Activated T-helper 1 cell treated with anti-CD3 and anti-CD28 coated beads, Interleukin-12 subunit alpha, Interleukin-12 subunit beta, Interleukin-2, Interleukin-4 antibody, amounts not matched to agents 30 ng/mL and 10 ng/mL and 1 ng/mL, durations not matched to agents 14 hours and 24 hours and 36 hours (primary cell): ENCODE measurements at regions not wholly inside any gene's neighbourhood (a gene's known extent, or its start where the extent isn't known, plus 50 kb on each side); places are given as distances from the start of the nearest gene placed in this dataset.
A peak's percentile ranks its signal among the peaks of the same experiment; 100 is the strongest.

Source experiments
- DNase-seq: peaks from one replicate; pipeline ENCODE4 v3.0.0; 2021; ENCODE audit warnings: low spot score
- H3K27ac Mint-ChIP-seq: one replicate; pipeline ENCODE4 v1.8.0; 2021; ENCODE audit warnings: mild to moderate bottlenecking, mixed read lengths
- H3K27me3 Mint-ChIP-seq: one replicate; pipeline ENCODE4 v1.8.0; 2022; ENCODE audit warnings: mild to moderate bottlenecking, moderate library complexity, mixed read lengths; ENCODE audit not compliant: insufficient read depth
- H3K36me3 Mint-ChIP-seq: one replicate; pipeline ENCODE4 v1.8.0; 2021; ENCODE audit warnings: low read depth, mixed read lengths
- H3K4me1 Mint-ChIP-seq: one replicate; pipeline ENCODE4 v1.8.0; 2021; ENCODE audit warnings: low read depth, mixed read lengths
- H3K4me3 Mint-ChIP-seq: one replicate; pipeline ENCODE4 v1.8.0; 2021; ENCODE audit warnings: mild to moderate bottlenecking, moderate library complexity, mixed read lengths
- H3K9me3 Mint-ChIP-seq: one replicate; pipeline ENCODE4 v1.8.0; 2021; ENCODE audit warnings: mixed read lengths
- intact Hi-C: fragments of 100-400 bp; cut with micrococcal nuclease; formaldehyde crosslinking; loops from one replicate; pipeline ENCODE4 v1.15.1; 2024

DNA sequence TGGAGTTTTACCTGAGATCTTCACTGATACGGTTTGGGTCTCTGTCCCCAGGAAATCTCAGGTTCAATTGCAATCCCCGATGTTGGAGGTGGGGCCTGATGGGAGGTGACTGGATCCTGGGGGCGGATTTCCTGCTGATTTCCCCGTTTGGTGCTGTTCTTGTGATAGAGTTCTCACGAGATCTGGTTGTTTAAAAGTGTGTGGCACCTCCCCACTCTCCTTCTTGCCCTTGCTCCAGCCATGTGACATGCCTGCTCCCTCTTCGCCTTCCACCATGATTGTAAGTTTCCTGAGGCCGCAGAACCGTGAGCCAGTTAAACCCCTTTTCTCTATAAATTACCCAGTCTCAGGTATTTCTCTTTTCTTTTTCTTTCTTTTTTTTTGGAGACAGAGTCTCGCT, 126.4 kb upstream of the SLC45A1 start:
- H3K36me3 Mint-ChIP-seq, result no peaks in the 10 kb centered on the region
- H3K27me3 Mint-ChIP-seq, result peaks cover 6% of the 10 kb centered on the region
- intact Hi-C loops, result no loop called here
- no peak for DNase-seq
- H3K27ac Mint-ChIP-seq, result no peak overlapping the region
- no peaks in the 10 kb centered on the region for H3K9me3 Mint-ChIP-seq
- H3K4me3 Mint-ChIP-seq, result no peak overlapping the region
- no peaks in the 10 kb centered on the region for H3K4me1 Mint-ChIP-seq

- H3K27ac Mint-ChIP-seq, result no peak overlapping the region
- H3K9me3 Mint-ChIP-seq, result no peaks in the 10 kb centered on the region
- no peaks in the 10 kb centered on the region for H3K4me1 Mint-ChIP-seq
- intact Hi-C loops, result no loop called here
- no peak overlapping the region for H3K4me3 Mint-ChIP-seq
- DNase-seq, result no peak
- no peaks in the 10 kb centered on the region for H3K36me3 Mint-ChIP-seq
- peaks cover 6% of the 10 kb centered on the region for H3K27me3 Mint-ChIP-seq
Observed at GRCh38 chr1:8189931-8190483, 127.9 kb upstream of the SLC45A1 start.

DNA sequence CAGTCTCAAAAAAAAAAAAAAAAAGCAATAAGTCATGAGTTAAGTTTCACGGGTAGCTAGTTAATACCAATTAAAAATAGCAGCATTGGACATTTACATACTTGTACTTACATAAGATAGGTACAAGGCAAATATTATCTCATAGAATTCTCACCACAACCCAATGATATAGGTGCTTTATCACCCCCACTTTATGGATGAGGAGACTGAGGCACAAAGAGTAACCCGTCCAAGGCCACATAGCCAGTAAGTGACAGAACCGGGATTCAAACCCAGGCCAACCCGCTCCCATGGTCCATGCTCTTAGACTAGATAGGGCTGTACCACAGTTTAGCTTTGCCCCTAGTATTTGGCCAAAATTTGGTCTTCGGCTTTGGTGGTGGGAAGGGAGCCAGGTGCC, 132.5 kb upstream of the SLC45A1 start:
- Mint-ChIP-seq H3K27ac (no peak overlapping the region), H3K4me1 (peaks cover 21% of the 10 kb centered on the region), H3K36me3 (no peaks in the 10 kb centered on the region), H3K9me3 (peaks cover 4% of the 10 kb centered on the region), H3K4me3 (no peak overlapping the region), H3K27me3 (peaks cover 2% of the 10 kb centered on the region)
- no peak for DNase-seq
- intact Hi-C loops, result no loop called here

DNA sequence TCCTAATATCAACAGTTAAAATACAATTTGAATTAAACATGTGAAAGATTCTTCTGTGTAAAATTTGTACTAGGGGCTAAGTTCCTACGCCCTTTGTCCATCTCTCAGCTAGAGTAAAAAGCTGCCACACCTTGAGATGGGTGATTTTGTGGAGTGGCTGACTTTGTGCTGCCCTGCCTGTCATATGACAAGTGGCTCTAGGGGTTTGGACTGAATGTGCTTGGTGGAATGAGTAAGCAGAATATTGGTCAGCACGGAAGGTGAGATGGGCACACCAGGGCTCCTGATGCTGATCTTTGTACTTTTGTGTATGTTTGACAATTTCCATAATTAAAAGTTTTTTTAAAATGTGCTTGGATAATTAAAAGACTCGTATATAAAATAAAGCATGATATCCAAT, 133.6 kb upstream of the SLC45A1 start:
- no peak overlapping the region for H3K4me3 Mint-ChIP-seq
- peaks cover 13% of the 10 kb centered on the region for H3K9me3 Mint-ChIP-seq

DNA sequence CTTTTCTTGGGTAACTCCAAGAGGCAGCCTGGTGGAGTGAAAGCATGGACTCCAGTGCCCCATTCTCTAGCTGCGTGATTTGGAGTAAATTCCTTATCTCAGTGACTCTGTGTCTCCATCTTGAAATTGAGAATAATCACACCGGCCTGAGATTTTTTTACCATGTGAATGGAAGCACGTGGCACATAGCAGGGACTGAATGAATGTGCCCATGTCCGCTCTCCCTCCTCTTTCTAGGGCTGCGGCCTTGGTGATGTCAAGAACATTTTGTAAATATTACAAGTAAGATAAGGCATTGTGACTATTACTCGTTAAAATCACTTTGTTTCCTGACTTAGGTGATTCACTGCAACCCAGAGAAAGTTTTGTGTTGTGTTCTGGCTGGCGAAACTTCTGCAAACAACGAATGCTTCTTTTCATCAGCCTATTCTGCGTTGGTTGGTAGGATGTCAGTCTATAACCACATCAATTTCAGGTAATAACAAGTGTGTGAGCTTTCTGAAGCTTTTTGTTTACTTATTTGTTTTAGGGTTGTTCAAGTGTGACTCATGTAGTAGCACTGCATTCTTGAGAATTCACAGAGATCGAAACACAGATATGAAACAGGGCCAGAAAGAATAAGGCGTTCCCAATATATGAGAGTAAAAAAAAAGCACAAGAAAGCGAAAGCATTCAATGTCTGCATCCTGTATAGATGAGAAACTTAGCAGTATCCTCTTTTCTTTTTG, 135.7 kb upstream of the SLC45A1 start:
- peak overlapping the region; percentile 70 for H3K27ac Mint-ChIP-seq
- intact Hi-C loops, result loop anchor here (1.0 kb wide), 3 partner anchors 13 to 85 kb away; no protein-coding TSS in a partner anchor
- H3K4me1 Mint-ChIP-seq, result peaks cover 21% of the 10 kb centered on the region
- H3K36me3 Mint-ChIP-seq, result peaks cover 4% of the 10 kb centered on the region
- H3K9me3 Mint-ChIP-seq, result peaks cover 25% of the 10 kb centered on the region
- peak; percentile 26 for DNase-seq
- peak overlapping the region; percentile 53 for H3K4me3 Mint-ChIP-seq
- peaks cover 7% of the 10 kb centered on the region for H3K27me3 Mint-ChIP-seq

More for the DNA sequence above, 133.6 kb upstream of the SLC45A1 start:
- H3K27ac Mint-ChIP-seq, result no peak overlapping the region
- peaks cover 5% of the 10 kb centered on the region for H3K27me3 Mint-ChIP-seq
- H3K4me1 Mint-ChIP-seq, result peaks cover 21% of the 10 kb centered on the region
- intact Hi-C loops, result no loop called here
- no peaks in the 10 kb centered on the region for H3K36me3 Mint-ChIP-seq
- DNase-seq, result no peak

GRCh38 chr1:8179132-8179793, 138.7 kb upstream of the SLC45A1 start:
- peaks cover 21% of the 10 kb centered on the region for H3K4me1 Mint-ChIP-seq
- peaks cover 4% of the 10 kb centered on the region for H3K36me3 Mint-ChIP-seq
- intact Hi-C loops, result no loop called here
- peaks cover 25% of the 10 kb centered on the region for H3K9me3 Mint-ChIP-seq
- DNase-seq, result no peak
- no peak overlapping the region for H3K4me3 Mint-ChIP-seq
- H3K27me3 Mint-ChIP-seq, result peaks cover 5% of the 10 kb centered on the region
- no peak overlapping the region for H3K27ac Mint-ChIP-seq

DNA sequence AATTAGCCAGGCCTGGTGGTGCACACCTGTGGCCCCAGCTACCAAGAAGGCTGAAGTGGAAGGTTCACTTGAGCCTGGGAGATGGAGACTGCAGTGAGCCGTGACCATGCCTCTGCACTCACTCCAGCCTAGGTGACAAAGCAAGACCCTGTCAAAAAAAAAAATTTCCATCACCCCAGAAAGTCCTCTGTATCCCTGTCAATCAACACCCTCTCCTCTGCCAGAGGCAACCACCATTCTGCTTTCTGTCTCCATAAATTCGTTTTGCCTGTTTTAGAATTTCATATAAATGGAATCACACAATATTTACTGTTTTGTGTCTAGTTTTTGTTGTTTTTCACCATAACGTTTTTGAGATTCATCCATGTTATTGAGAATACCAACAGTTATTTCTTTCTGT, 141.6 kb upstream of the SLC45A1 start:
- Mint-ChIP-seq H3K4me1 (no peaks in the 10 kb centered on the region), H3K27me3 (peaks cover 5% of the 10 kb centered on the region), H3K9me3 (peaks cover 21% of the 10 kb centered on the region), H3K36me3 (peaks cover 4% of the 10 kb centered on the region), H3K27ac (no peak overlapping the region), H3K4me3 (no peak overlapping the region)
- DNase-seq, result no peak
- intact Hi-C loops, result no loop called here

- intact Hi-C loops, result no loop called here
- Mint-ChIP-seq H3K4me3 (no peak overlapping the region), H3K36me3 (peaks cover 4% of the 10 kb centered on the region), H3K4me1 (peaks cover 5% of the 10 kb centered on the region), H3K27me3 (peaks cover 4% of the 10 kb centered on the region), H3K9me3 (peaks cover 16% of the 10 kb centered on the region), H3K27ac (no peak overlapping the region)
- no peak for DNase-seq
Observed at GRCh38 chr1:8174807-8175206, 143.1 kb upstream of the SLC45A1 start.

DNA sequence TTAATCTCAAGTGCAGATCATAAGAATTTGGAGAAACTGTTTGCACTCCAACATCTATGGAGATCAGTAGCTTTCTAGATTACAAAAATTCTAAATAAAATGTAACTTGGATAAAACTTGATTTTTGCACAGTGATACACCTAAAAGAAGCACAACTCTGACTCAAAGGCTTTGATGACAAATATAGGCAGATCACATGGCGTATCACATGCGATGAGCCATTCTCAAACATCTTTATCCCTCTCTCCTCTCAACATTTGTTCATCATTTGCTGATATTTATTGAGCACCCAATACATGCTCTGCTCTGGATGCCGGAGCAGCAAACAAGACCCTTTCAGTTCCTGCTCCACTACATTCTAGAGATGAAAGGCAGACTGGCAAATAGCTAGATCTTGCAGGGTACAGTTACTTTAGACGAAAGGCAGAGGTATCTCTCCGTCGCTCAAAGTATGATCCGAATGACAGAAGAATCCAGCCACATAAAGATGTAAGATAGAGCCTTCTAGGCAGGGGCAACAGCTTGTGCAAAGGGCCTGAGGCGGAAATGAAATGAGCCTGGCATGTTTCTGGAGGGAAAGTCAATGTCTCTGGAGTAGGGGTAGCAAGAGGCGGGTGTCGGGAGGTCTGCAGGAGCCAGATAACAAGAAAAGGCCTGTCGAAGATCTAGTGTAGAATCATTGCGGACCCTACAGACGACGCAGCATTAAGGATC, 145.8 kb upstream of the ERRFI1 start:
- H3K9me3 Mint-ChIP-seq, result no peaks in the 10 kb centered on the region
- H3K27me3 Mint-ChIP-seq, result no peaks in the 10 kb centered on the region
- intact Hi-C loops, result no loop called here
- peaks cover 23% of the 10 kb centered on the region for H3K4me1 Mint-ChIP-seq
- DNase-seq, result no peak
- peaks cover 2% of the 10 kb centered on the region for H3K36me3 Mint-ChIP-seq
- no peak overlapping the region for H3K4me3 Mint-ChIP-seq
- H3K27ac Mint-ChIP-seq, result no peak overlapping the region

GRCh38 chr1:8170059-8170835, 144.1 kb upstream of the ERRFI1 start:
- peaks cover 2% of the 10 kb centered on the region for H3K27me3 Mint-ChIP-seq
- H3K4me3 Mint-ChIP-seq, result no peak overlapping the region
- H3K9me3 Mint-ChIP-seq, result no peaks in the 10 kb centered on the region
- DNase-seq, result no peak
- peaks cover 2% of the 10 kb centered on the region for H3K36me3 Mint-ChIP-seq
- H3K27ac Mint-ChIP-seq, result peak overlapping the region; percentile 90
- intact Hi-C loops, result no loop called here
- H3K4me1 Mint-ChIP-seq, result peaks cover 25% of the 10 kb centered on the region

DNA sequence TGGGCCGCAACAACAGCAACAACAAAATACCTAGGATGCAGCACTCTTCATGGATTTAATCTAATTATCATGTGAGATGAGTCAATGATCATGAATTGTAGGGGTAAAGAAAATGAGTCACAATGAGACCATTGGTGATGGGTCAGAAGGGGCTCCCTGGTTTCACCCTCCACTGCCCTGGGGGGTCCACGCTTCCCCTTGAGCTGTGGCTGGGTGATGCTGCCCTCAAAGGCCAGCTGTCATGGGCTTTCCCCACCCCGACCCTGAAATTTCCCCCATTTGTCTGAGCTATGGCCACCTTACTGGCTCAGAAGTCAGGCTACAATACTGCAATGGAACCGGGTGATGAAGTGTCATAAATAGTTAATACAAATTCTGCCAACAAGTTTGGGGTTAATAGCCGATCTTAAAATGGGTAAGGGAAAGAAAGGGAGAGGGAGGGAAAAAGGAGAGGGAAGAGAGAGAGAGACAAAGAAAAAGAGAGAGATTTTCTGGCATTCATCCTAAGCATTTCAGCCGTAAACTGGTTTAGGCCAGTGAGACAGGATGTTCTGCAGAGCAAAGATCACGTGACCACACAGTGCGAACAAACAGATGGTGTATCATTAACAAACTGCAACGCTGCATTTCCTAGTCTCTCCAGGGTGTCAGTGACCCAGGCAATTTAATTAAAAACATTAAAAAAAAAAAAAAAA, 143.4 kb upstream of the ERRFI1 start:
- peaks cover 2% of the 10 kb centered on the region for H3K36me3 Mint-ChIP-seq
- peak; percentile 38 for DNase-seq
- H3K27ac Mint-ChIP-seq, result peak overlapping the region; percentile 90
- H3K9me3 Mint-ChIP-seq, result no peaks in the 10 kb centered on the region
- intact Hi-C loops, result loop anchor here (1.0 to 5.0 kb wide), 3 partner anchors 13 to 137 kb away; no protein-coding TSS in a partner anchor
- peaks cover 3% of the 10 kb centered on the region for H3K27me3 Mint-ChIP-seq
- H3K4me1 Mint-ChIP-seq, result peaks cover 25% of the 10 kb centered on the region
- H3K4me3 Mint-ChIP-seq, result peak overlapping the region; percentile 25

DNA sequence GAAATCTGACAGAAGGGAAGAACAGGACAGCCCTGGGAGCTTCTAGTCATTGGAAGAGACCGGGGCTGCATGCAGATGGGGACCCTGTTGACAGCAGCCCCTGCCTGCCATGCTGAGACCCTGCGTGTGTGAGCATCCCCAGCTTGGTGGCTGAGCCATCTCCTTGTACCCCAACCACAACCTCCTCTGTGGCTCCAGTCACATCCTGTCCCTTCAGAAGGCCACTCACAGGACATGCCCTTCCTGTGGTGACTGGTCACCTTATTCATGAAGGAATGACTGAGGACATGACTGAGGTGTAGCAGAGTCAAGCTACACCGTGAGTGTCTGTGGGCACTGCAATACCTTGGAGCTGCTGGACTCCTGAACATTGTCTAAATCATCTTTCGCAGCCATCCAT, 141.8 kb upstream of the ERRFI1 start:
- no peaks in the 10 kb centered on the region for H3K9me3 Mint-ChIP-seq
- H3K4me1 Mint-ChIP-seq, result peaks cover 25% of the 10 kb centered on the region
- H3K4me3 Mint-ChIP-seq, result no peak overlapping the region
- no peak overlapping the region for H3K27ac Mint-ChIP-seq
- DNase-seq, result no peak
- peaks cover 6% of the 10 kb centered on the region for H3K27me3 Mint-ChIP-seq
- intact Hi-C loops, result loop anchor here (5.0 kb wide), 1 partner anchor 136 kb away; no protein-coding TSS in a partner anchor
- H3K36me3 Mint-ChIP-seq, result peaks cover 2% of the 10 kb centered on the region
